ENCODE measurements at regions not wholly inside any gene's neighbourhood (a gene's known extent, or its start where the extent isn't known, plus 50 kb on each side); places are given as distances from the start of the nearest gene placed in this dataset.

DNA sequence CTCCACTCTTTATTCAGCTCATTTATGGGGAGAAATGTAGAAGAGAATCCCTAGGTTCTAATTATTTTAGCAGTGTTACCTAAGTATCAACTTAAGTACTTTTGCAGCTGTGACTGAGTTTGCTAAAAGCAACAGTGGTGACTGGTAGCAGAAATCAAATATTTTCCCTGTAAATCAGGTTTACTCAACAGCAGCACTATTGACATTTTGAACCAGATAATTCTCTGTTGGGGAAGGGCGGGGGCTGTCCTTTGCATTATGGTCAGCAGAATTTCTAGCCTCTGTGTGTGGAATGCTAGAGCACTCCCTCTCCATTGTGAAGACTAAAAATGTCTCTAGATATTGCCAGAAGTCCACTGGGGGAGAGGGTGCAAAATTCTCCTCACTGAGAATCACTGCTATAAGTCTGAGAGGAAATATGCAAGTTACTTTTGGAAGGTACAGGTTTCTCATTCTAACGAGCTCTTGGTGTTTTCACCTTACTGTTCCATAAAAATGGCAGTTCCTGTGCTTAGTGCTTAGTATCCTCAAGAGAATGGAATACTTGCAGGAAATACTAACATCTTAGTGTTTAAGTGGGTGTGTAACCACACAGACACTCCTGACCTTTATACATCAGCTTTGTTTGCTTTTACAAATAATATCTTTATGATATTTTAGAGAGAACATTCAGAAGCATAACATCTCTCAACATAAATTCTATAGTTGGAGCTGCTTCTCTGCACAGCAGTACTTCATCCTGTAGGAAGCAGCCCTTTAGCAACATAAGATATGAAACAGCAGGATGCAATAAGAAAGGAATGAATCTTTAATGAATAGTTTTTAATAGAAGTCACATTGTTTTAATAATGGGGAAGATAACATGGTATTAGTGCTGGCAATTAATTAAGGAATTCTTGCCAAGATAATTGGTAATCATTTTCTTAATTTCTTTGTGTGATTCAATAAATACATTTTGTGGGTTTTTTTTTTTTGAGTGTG, 246.5 kb upstream of the GOLIM4 start:
- Histone ChIP-seq H3K27ac (replicated peaks) (no peak overlapping the region), H3K4me3 (replicated peaks; ENCODE audit: insufficient read depth, low read length) (no peak overlapping the region), H3K27me3 (ENCODE audit: insufficient read depth, poor library complexity, severe bottlenecking) (no peaks in the 10 kb centered on the region)
- DNase-seq (ENCODE audit: low read depth in 1 of 2, low spot score in 1 of 2) = no peak
- TF ChIP-seq POLR2AphosphoS5 (IDR thresholded peaks at IDR 0.05; ENCODE audit: low read depth) = no peak
- TF ChIP-seq, protein P1, sequence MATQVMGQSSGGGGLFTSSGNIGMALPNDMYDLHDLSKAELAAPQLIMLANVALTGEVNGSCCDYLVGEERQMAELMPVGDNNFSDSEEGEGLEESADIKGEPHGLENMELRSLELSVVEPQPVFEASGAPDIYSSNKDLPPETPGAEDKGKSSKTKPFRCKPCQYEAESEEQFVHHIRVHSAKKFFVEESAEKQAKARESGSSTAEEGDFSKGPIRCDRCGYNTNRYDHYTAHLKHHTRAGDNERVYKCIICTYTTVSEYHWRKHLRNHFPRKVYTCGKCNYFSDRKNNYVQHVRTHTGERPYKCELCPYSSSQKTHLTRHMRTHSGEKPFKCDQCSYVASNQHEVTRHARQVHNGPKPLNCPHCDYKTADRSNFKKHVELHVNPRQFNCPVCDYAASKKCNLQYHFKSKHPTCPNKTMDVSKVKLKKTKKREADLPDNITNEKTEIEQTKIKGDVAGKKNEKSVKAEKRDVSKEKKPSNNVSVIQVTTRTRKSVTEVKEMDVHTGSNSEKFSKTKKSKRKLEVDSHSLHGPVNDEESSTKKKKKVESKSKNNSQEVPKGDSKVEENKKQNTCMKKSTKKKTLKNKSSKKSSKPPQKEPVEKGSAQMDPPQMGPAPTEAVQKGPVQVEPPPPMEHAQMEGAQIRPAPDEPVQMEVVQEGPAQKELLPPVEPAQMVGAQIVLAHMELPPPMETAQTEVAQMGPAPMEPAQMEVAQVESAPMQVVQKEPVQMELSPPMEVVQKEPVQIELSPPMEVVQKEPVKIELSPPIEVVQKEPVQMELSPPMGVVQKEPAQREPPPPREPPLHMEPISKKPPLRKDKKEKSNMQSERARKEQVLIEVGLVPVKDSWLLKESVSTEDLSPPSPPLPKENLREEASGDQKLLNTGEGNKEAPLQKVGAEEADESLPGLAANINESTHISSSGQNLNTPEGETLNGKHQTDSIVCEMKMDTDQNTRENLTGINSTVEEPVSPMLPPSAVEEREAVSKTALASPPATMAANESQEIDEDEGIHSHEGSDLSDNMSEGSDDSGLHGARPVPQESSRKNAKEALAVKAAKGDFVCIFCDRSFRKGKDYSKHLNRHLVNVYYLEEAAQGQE (IDR thresholded peaks at IDR 0.05; ENCODE audit: insufficient replicate concordance, low read depth) = no peak
- TF ChIP-seq SPI1 (IDR thresholded peaks at IDR 0.05; ENCODE audit: borderline replicate concordance, low read depth) = no peak
- TF ChIP-seq, protein P2, sequence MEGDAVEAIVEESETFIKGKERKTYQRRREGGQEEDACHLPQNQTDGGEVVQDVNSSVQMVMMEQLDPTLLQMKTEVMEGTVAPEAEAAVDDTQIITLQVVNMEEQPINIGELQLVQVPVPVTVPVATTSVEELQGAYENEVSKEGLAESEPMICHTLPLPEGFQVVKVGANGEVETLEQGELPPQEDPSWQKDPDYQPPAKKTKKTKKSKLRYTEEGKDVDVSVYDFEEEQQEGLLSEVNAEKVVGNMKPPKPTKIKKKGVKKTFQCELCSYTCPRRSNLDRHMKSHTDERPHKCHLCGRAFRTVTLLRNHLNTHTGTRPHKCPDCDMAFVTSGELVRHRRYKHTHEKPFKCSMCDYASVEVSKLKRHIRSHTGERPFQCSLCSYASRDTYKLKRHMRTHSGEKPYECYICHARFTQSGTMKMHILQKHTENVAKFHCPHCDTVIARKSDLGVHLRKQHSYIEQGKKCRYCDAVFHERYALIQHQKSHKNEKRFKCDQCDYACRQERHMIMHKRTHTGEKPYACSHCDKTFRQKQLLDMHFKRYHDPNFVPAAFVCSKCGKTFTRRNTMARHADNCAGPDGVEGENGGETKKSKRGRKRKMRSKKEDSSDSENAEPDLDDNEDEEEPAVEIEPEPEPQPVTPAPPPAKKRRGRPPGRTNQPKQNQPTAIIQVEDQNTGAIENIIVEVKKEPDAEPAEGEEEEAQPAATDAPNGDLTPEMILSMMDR (IDR thresholded peaks at IDR 0.05; ENCODE audit: insufficient read depth, low read length) = no peak
- no peak for TF ChIP-seq GABPA (IDR thresholded peaks at IDR 0.05; ENCODE audit: low read depth)

DNA sequence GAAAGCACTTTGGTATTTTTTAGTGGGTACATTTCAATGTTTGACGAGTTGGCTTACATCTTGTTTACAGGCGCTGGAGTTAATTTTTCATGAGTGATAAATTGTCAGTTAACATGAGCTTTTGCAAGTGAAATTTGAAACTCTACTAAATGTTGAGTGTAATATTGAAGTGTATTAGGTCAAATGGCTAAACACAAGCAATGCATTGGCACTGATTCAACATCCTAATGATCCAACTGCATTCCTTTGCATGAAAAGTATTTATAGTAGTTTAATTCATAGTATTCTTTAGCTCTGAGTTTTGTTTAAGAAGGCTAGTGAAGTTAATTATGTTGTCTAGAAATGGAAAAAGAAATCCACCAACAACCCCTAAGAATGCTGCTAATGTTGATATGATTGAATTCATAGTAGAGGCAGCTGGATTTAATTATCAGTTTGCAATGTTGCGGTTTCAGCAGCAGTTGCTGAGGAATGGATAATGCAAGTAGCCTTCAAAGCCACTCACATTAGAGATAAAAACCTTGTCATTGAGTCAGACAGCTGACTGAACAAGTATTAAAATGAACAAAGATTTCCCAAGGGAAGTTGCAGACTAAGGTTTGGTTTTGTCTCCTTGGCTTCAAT, 245.6 kb upstream of the GOLIM4 start:
- no peaks in the 10 kb centered on the region for H3K27me3 ChIP-seq (ENCODE audit: insufficient read depth, poor library complexity, severe bottlenecking)
- no peak overlapping the region for H3K4me3 ChIP-seq (replicated peaks; ENCODE audit: insufficient read depth, low read length)
- H3K27ac ChIP-seq (replicated peaks) = no peak overlapping the region
- no peak for DNase-seq (ENCODE audit: low read depth in 1 of 2, low spot score in 1 of 2)
- TF ChIP-seq GABPA (IDR thresholded peaks at IDR 0.05; ENCODE audit: low read depth) (no peak), SPI1 (IDR thresholded peaks at IDR 0.05; ENCODE audit: borderline replicate concordance, low read depth) (no peak), POLR2AphosphoS5 (IDR thresholded peaks at IDR 0.05; ENCODE audit: low read depth) (no peak)
- TF ChIP-seq, protein P2 (IDR thresholded peaks at IDR 0.05; ENCODE audit: insufficient read depth, low read length) = no peak
- TF ChIP-seq, protein P1 (IDR thresholded peaks at IDR 0.05; ENCODE audit: insufficient replicate concordance, low read depth) = no peak

DNA sequence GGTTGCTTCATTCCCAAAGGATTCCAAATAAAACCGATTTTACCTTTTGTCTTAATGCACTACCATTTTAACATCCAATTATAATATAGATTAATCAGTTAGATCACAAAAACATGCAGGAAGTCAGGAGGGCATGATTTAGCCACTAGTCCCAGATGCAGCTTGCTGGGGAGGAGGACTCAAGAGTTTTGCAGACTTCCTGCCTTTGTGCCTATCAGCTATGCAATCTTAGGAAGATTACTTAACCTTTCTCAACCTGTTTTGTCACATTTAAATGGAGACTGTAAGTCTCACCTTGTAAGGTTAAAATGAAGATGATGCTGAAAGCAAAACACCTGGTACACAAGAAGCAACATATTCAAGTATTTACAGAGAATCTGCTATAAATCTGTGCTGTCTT, 242.4 kb upstream of the GOLIM4 start:
- DNase-seq (ENCODE audit: low read depth in 1 of 2, low spot score in 1 of 2) = no peak
- Histone ChIP-seq H3K27ac (replicated peaks) (no peak overlapping the region), H3K4me3 (replicated peaks; ENCODE audit: insufficient read depth, low read length) (no peak overlapping the region), H3K27me3 (ENCODE audit: insufficient read depth, poor library complexity, severe bottlenecking) (no peaks in the 10 kb centered on the region)
- TF ChIP-seq, protein P1 (IDR thresholded peaks at IDR 0.05; ENCODE audit: insufficient replicate concordance, low read depth) = no peak
- TF ChIP-seq SPI1 (IDR thresholded peaks at IDR 0.05; ENCODE audit: borderline replicate concordance, low read depth) (no peak), POLR2AphosphoS5 (IDR thresholded peaks at IDR 0.05; ENCODE audit: low read depth) (no peak), GABPA (IDR thresholded peaks at IDR 0.05; ENCODE audit: low read depth) (no peak)
- TF ChIP-seq, protein P2 (IDR thresholded peaks at IDR 0.05; ENCODE audit: insufficient read depth, low read length) = no peak

All from HL-60 (cell line).